ENCODE measurements at regions not wholly inside any gene's neighbourhood (a gene's known extent, or its start where the extent isn't known, plus 50 kb on each side); places are given as distances from the start of the nearest gene placed in this dataset.
A peak's percentile ranks its signal among the peaks of the same experiment; 100 is the strongest.

GRCh38 chr21:39054066-39054465 is 129.2 kb downstream of the PSMG1 start:
- no peak for DNase-seq (ENCODE audit: low read depth)

- DNase-seq (ENCODE audit: low read depth): no peak
Observed at GRCh38 chr21:39053126-39053525, 130.1 kb downstream of the PSMG1 start.

- DNase-seq (ENCODE audit: low read depth): no peak
Observed at GRCh38 chr21:39052718-39053117, 130.5 kb downstream of the PSMG1 start.

- DNase-seq (ENCODE audit: low read depth): peak; percentile 85
Observed at GRCh38 chr21:39051588-39051949, 131.7 kb downstream of the PSMG1 start.

- DNase-seq (ENCODE audit: low read depth): no peak
Observed at GRCh38 chr21:39050841-39051587, 132.2 kb downstream of the PSMG1 start.

GRCh38 chr21:39048574-39048973 is 134.7 kb downstream of the PSMG1 start:
- DNase-seq (ENCODE audit: low read depth): no peak

- DNase-seq (ENCODE audit: low read depth): no peak
Observed at GRCh38 chr21:39048064-39048463, 135.2 kb downstream of the PSMG1 start.

GRCh38 chr21:39047046-39047445 is 136.2 kb downstream of the PSMG1 start:
- no peak for DNase-seq (ENCODE audit: low read depth)

- DNase-seq (ENCODE audit: low read depth): no peak
Observed at GRCh38 chr21:39046236-39046916, 136.9 kb downstream of the PSMG1 start.

- no peak for DNase-seq (ENCODE audit: low read depth)
Observed at GRCh38 chr21:39041816-39042215, 141.4 kb downstream of the PSMG1 start.

- DNase-seq (ENCODE audit: low read depth): no peak
Observed at GRCh38 chr21:39040494-39041110, 142.6 kb downstream of the PSMG1 start.

GRCh38 chr21:39037807-39038405 is 145.3 kb downstream of the PSMG1 start:
- no peak for DNase-seq (ENCODE audit: low read depth)

GRCh38 chr21:39036581-39036980 is 146.7 kb downstream of the PSMG1 start:
- no peak for DNase-seq (ENCODE audit: low read depth)

- DNase-seq (ENCODE audit: low read depth): no peak
Observed at GRCh38 chr21:39034590-39035536, 148.4 kb downstream of the PSMG1 start.

- peak; percentile 16 for DNase-seq (ENCODE audit: low read depth)
Observed at GRCh38 chr21:39033878-39034589, 149.2 kb downstream of the PSMG1 start.

- no peak for DNase-seq (ENCODE audit: low read depth)
Observed at GRCh38 chr21:39029900-39030884, 153.1 kb downstream of the PSMG1 start.

- DNase-seq (ENCODE audit: low read depth): no peak
Observed at GRCh38 chr21:39029086-39029755, 154.0 kb downstream of the PSMG1 start.

GRCh38 chr21:39025198-39025597 is 158.1 kb downstream of the PSMG1 start:
- DNase-seq (ENCODE audit: low read depth): no peak

GRCh38 chr21:39024538-39024937 is 158.7 kb downstream of the PSMG1 start:
- DNase-seq (ENCODE audit: low read depth): no peak

Measured in stromal cell of bone marrow (primary cell).